IMR-90 (cell line): ENCODE measurements at regions not wholly inside any gene's neighbourhood (a gene's known extent, or its start where the extent isn't known, plus 50 kb on each side); places are given as distances from the start of the nearest gene placed in this dataset.
A peak's percentile ranks its signal among the peaks of the same experiment; 100 is the strongest.

ENCODE experiments used
- ATAC-seq: fragments of 200-7000 bp; cut with Tn5 transposase; 2 replicates; pipeline ENCODE4 v1.9.1; 2020; ENCODE audit warnings: low read depth, mild to moderate bottlenecking, moderate library complexity
- BruUV-seq: library from RNA; stranded (reverse); fragments of 400-500 nt; replicated peaks from 2 replicates; lab custom pipeline; 2021; lab: Mats Ljungman, UMichigan
- CTCF ChIA-PET: fragments of 300-600 bp; formaldehyde crosslinking; extraction: SDS; loops from one replicate; lab custom pipeline; 2021; ENCODE audit warnings: antibody characterized with exemption; lab: Yijun Ruan, JAX
- POLR2A ChIA-PET: fragments of 300-600 bp; sonication (Branson Sonifier 250); formaldehyde crosslinking; loops from one replicate; lab custom pipeline; 2022; ENCODE audit warnings: antibody characterized with exemption; ENCODE audit not compliant: unreplicated experiment; lab: Charles Lee
- DNase-seq: peaks from one replicate; pipeline ENCODE4 v3.0.0; 2013
- H2AFZ ChIP-seq: replicated peaks from 2 replicates; pipeline ENCODE3; 2013; ENCODE audit warnings: low read length, mild to moderate bottlenecking; ENCODE audit not compliant: poor library complexity
- H2AK5ac ChIP-seq: 2 replicates; pipeline ENCODE4 v1.6.1; 2013; ENCODE audit warnings: low read depth, low read length, inconsistent platforms
- H2AK9ac ChIP-seq: replicated peaks from 2 replicates; pipeline ENCODE3; 2013; ENCODE audit warnings: mild to moderate bottlenecking, low read depth, low read length, moderate library complexity; ENCODE audit not compliant: poor library complexity
- H2BK120ac ChIP-seq: 2 replicates; pipeline ENCODE4 v1.6.1; 2013; ENCODE audit warnings: low read depth, low read length, inconsistent platforms
- H2BK15ac ChIP-seq: 3 replicates; pipeline ENCODE4 v1.6.1; 2013; ENCODE audit warnings: low read depth, low read length, inconsistent platforms
- H2BK20ac ChIP-seq: 2 replicates; pipeline ENCODE4 v1.6.1; 2013; ENCODE audit warnings: low read depth, mild to moderate bottlenecking, inconsistent platforms, low read length, moderate library complexity
- H2BK5ac ChIP-seq: 2 replicates; pipeline ENCODE4 v1.6.1; 2013; ENCODE audit warnings: mild to moderate bottlenecking, low read depth, low read length, inconsistent platforms; ENCODE audit not compliant: poor library complexity, severe bottlenecking
- H3K14ac ChIP-seq: replicated peaks from 2 replicates; pipeline ENCODE4 v1.6.1; 2013; ENCODE audit warnings: low read depth, low read length, inconsistent platforms
- H3K18ac ChIP-seq: 2 replicates; pipeline ENCODE4 v1.6.1; 2013; ENCODE audit warnings: low read depth, low read length, control low read depth
- H3K23ac ChIP-seq: 2 replicates; pipeline ENCODE4 v1.6.1; 2013; ENCODE audit warnings: low read depth, low read length, inconsistent platforms
- H3K27ac ChIP-seq: 2 replicates; pipeline ENCODE4 v1.5.1; 2013; ENCODE audit warnings: mild to moderate bottlenecking, control low read depth, low read length; ENCODE audit not compliant: insufficient read depth
- H3K27me3 ChIP-seq: 2 replicates; pipeline ENCODE4 v1.6.1; 2013; ENCODE audit warnings: low read length; ENCODE audit not compliant: control insufficient read depth, insufficient read depth
- H3K36me3 ChIP-seq: 2 replicates; pipeline ENCODE4 v1.6.1; 2013; ENCODE audit warnings: low read length, mixed read lengths; ENCODE audit not compliant: control insufficient read depth, insufficient read depth
- H3K4ac ChIP-seq: 2 replicates; pipeline ENCODE4 v1.6.1; 2013; ENCODE audit warnings: low read depth, low read length, inconsistent platforms
- H3K4me1 ChIP-seq: 2 replicates; pipeline ENCODE4 v1.6.1; 2013; ENCODE audit warnings: low read length, mixed read lengths; ENCODE audit not compliant: control insufficient read depth, insufficient read depth
- H3K4me2 ChIP-seq: 2 replicates; pipeline ENCODE4 v1.6.1; 2013; ENCODE audit warnings: low read depth, mild to moderate bottlenecking, control low read depth, low read length, moderate library complexity
- H3K4me3 ChIP-seq: 2 replicates; pipeline ENCODE4 v1.5.1; 2013; ENCODE audit warnings: low read depth, mild to moderate bottlenecking, control low read depth, low read length, moderate library complexity; ENCODE audit not compliant: insufficient read depth
- H3K56ac ChIP-seq: 2 replicates; pipeline ENCODE4 v1.6.1; 2013; ENCODE audit warnings: low read length, inconsistent platforms; ENCODE audit not compliant: insufficient read depth; ENCODE audit errors: extremely low read depth
- H3K79me1 ChIP-seq, 2 experiments: 2 replicates each; pipeline ENCODE4 v1.6.1; 2013; ENCODE audit warnings: low read length in 2 of 2, inconsistent platforms in 1 of 2, low read depth in 1 of 2
- H3K9ac ChIP-seq: 2 replicates; pipeline ENCODE4 v1.6.1; 2013; ENCODE audit warnings: low read depth, low read length, control low read depth
- H3K9me1 ChIP-seq: 2 replicates; pipeline ENCODE4 v1.6.1; 2013; ENCODE audit warnings: low read length, inconsistent platforms; ENCODE audit not compliant: insufficient read depth
- H3K9me3 ChIP-seq: 2 replicates; pipeline ENCODE4 v1.6.1; 2013; ENCODE audit warnings: low read length; ENCODE audit not compliant: control insufficient read depth, insufficient read depth
- H4K20me1 ChIP-seq: 2 replicates; pipeline ENCODE4 v1.6.1; 2013; ENCODE audit warnings: low read length, inconsistent platforms; ENCODE audit not compliant: insufficient read depth
- H4K5ac ChIP-seq: 2 replicates; pipeline ENCODE4 v1.6.1; 2013; ENCODE audit warnings: mild to moderate bottlenecking, low read depth, low read length, control low read depth
- H4K8ac ChIP-seq, 2 experiments: 2 replicates each; pipeline ENCODE4 v1.6.1; 2013; ENCODE audit warnings: low read depth in 2 of 2, low read length in 2 of 2, control low read depth in 1 of 2, inconsistent platforms in 1 of 2
- H4K91ac ChIP-seq: 2 replicates; pipeline ENCODE4 v1.6.1; 2013; ENCODE audit warnings: low read depth, low read length, inconsistent platforms; ENCODE audit not compliant: insufficient read depth
- FOS ChIP-seq: fragments of 150-350 bp; IDR thresholded peaks from 2 replicates; pipeline ENCODE4 v1.6.1; 2016; ENCODE audit warnings: low read depth, low read length
- MAFK ChIP-seq: IDR thresholded peaks from 2 replicates; pipeline ENCODE4 v1.6.1; 2012; ENCODE audit warnings: low read depth, low read length, improper control_type of control experiment
- MAZ ChIP-seq: IDR thresholded peaks from 2 replicates; pipeline ENCODE4 v1.6.1; 2012; ENCODE audit warnings: low read depth, mild to moderate bottlenecking, low read length, improper control_type of control experiment, moderate library complexity, borderline replicate concordance
- POLR2A ChIP-seq: IDR thresholded peaks from 2 replicates; pipeline ENCODE4 v1.6.1; 2012; ENCODE audit warnings: mild to moderate bottlenecking, low read depth, low read length
- RAD21 ChIP-seq: IDR thresholded peaks from 2 replicates; pipeline ENCODE4 v1.6.1; 2012; ENCODE audit warnings: low read length, improper control_type of control experiment
- RCOR1 ChIP-seq: IDR thresholded peaks from 2 replicates; pipeline ENCODE4 v1.6.1; 2012; ENCODE audit warnings: mild to moderate bottlenecking, low read length, improper control_type of control experiment; ENCODE audit not compliant: insufficient replicate concordance
- RFX5 ChIP-seq: IDR thresholded peaks from 2 replicates; pipeline ENCODE4 v1.8.0; 2012; ENCODE audit warnings: low read depth, mild to moderate bottlenecking, low read length, moderate library complexity
- SMC3 ChIP-seq: fragments of 150-350 bp; IDR thresholded peaks from 2 replicates; pipeline ENCODE4 v1.6.1; 2016; ENCODE audit warnings: low read depth, mild to moderate bottlenecking, antibody characterized with exemption, low read length, moderate library complexity
- WGBS, 2 experiments: methylation state at CpG; one replicate each; pipeline versions ENCODE4 v1.1.5 to v1.1.7; 2013; ENCODE audit warnings: missing lambda C conversion rate in 2 of 2; ENCODE audit not compliant: insufficient read length in 1 of 2; ENCODE audit errors: extremely low coverage in 2 of 2; 5-methylcytosine and 5-hydroxymethylcytosine counted together
- dilution Hi-C: fragments of 300-500 bp; cut with HindIII; formaldehyde crosslinking; loops from one replicate; pipeline ENCODE4 v1.14.3; 2018; ENCODE audit warnings: low sequenced_read_pairs; ENCODE audit not compliant: unreplicated experiment
- in situ Hi-C: fragments of 300-500 bp; cut with MboI; formaldehyde crosslinking; loops from 3 replicates; pipeline ENCODE4 v1.14.3; 2019; ENCODE audit warnings: low sequenced_read_pairs, inconsistent platforms, mixed read lengths
- intact Hi-C: fragments of 100-400 bp; cut with micrococcal nuclease; formaldehyde crosslinking; loops from 2 replicates; pipeline ENCODE4 v1.10.0; 2022
- TF ChIP-seq, protein P1 (sequence below): fragments of 150-350 bp; IDR thresholded peaks from 2 replicates; pipeline ENCODE4 v1.6.1; 2016; ENCODE audit warnings: low read depth, mild to moderate bottlenecking, low read length, moderate library complexity, borderline replicate concordance
- TF ChIP-seq, protein P2 (sequence below): conservative IDR thresholded peaks from 2 replicates; pipeline ENCODE4 v1.5.1; 2012; ENCODE audit warnings: mild to moderate bottlenecking, low read depth, low read length, improper control_type of control experiment

DNA sequence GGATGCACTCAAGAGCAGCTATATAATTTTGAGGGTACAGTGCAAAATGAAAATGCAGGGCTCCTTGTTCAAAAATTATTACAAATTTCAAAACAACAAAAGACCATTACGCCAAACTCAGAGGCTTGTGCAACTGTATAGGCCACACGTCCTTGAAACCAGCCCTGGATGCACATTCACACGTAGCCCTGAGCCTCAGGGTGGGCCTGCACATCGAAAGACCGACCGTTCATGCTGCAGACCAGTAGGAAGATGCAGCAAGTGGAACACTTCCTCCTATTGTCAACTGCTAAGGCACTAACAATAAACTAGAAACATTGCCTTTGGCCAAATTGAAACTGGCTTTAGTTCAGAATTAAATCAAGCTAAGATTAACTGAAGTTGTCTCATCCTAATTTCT lies 174.7 kb downstream of the SHOX2 start:
- dilution Hi-C loops (no loop called here), in situ Hi-C loops (no loop called here), intact Hi-C loops (no loop called here)
- H3K4ac ChIP-seq = no peak overlapping the region
- no peak overlapping the region for H3K4me3 ChIP-seq
- TF ChIP-seq RFX5 = no peak
- no peak for TF ChIP-seq MAFK
- TF ChIP-seq RCOR1 = no peak
- TF ChIP-seq SMC3 = no peak
- TF ChIP-seq RAD21 = no peak
- TF ChIP-seq MAZ = no peak
- TF ChIP-seq, protein P1, sequence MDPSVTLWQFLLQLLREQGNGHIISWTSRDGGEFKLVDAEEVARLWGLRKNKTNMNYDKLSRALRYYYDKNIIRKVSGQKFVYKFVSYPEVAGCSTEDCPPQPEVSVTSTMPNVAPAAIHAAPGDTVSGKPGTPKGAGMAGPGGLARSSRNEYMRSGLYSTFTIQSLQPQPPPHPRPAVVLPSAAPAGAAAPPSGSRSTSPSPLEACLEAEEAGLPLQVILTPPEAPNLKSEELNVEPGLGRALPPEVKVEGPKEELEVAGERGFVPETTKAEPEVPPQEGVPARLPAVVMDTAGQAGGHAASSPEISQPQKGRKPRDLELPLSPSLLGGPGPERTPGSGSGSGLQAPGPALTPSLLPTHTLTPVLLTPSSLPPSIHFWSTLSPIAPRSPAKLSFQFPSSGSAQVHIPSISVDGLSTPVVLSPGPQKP = no peak
- no peak for TF ChIP-seq POLR2A
- TF ChIP-seq FOS = no peak
- TF ChIP-seq, protein P2, sequence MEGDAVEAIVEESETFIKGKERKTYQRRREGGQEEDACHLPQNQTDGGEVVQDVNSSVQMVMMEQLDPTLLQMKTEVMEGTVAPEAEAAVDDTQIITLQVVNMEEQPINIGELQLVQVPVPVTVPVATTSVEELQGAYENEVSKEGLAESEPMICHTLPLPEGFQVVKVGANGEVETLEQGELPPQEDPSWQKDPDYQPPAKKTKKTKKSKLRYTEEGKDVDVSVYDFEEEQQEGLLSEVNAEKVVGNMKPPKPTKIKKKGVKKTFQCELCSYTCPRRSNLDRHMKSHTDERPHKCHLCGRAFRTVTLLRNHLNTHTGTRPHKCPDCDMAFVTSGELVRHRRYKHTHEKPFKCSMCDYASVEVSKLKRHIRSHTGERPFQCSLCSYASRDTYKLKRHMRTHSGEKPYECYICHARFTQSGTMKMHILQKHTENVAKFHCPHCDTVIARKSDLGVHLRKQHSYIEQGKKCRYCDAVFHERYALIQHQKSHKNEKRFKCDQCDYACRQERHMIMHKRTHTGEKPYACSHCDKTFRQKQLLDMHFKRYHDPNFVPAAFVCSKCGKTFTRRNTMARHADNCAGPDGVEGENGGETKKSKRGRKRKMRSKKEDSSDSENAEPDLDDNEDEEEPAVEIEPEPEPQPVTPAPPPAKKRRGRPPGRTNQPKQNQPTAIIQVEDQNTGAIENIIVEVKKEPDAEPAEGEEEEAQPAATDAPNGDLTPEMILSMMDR = no peak
- no peak overlapping the region for H4K5ac ChIP-seq
- H2AK9ac ChIP-seq = no peak overlapping the region
- H3K4me2 ChIP-seq = no peak overlapping the region
- H3K9me1 ChIP-seq = no peaks in the 10 kb centered on the region
- no peak overlapping the region for H2AK5ac ChIP-seq
- H3K36me3 ChIP-seq = no peaks in the 10 kb centered on the region
- no peak overlapping the region for H2BK120ac ChIP-seq
- no peaks in the 10 kb centered on the region for H3K79me1 ChIP-seq
- peak overlapping the region; percentile 51 for H2AFZ ChIP-seq
- no peaks in the 10 kb centered on the region for H4K20me1 ChIP-seq
- POLR2A ChIA-PET = no interaction called here
- CTCF ChIA-PET = no interaction called here
- DNase-seq (no peak), ATAC-seq (no peak)
- H3K9me3 ChIP-seq = no peaks in the 10 kb centered on the region
- H3K14ac ChIP-seq = no peak overlapping the region
- no peak overlapping the region for H3K18ac ChIP-seq
- H2BK15ac ChIP-seq = no peak overlapping the region
- no peaks in the 10 kb centered on the region for H3K4me1 ChIP-seq
- no peak overlapping the region for H3K56ac ChIP-seq
- no peak overlapping the region for H4K8ac ChIP-seq
- H3K27me3 ChIP-seq = no peaks in the 10 kb centered on the region
- no peak overlapping the region for H3K9ac ChIP-seq
- no peak overlapping the region for H4K91ac ChIP-seq
- no peak overlapping the region for H3K23ac ChIP-seq
- H2BK5ac ChIP-seq = no peak overlapping the region
- H3K27ac ChIP-seq = no peak overlapping the region
- H2BK20ac ChIP-seq = no peak overlapping the region
- no CpG with 5 or more reads among the region's 6 CpGs for WGBS, 2 experiments
- BruUV-seq = no TSS peak
